ENCODE measurements at regions not wholly inside any gene's neighbourhood (a gene's known extent, or its start where the extent isn't known, plus 50 kb on each side); places are given as distances from the start of the nearest gene placed in this dataset.

DNA sequence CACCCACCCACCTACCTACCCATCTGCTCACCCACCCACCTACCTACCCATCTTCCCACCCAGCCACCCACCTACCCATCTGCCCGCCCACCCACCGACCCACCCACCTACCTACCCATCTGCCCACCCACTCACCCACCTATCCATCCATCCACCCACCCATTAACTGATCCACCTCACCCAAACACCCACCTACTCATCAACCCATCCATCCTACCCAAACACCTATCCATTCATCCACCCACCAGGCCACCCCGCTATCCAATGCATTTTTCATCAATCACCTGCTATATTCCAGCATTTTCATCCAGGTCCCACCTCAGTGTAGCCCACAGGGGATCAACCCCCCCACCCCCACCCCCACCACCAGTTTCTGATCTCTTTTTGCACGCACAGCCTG, 121.8 kb downstream of the GLI2 start:
- TF ChIP-seq, protein P1, sequence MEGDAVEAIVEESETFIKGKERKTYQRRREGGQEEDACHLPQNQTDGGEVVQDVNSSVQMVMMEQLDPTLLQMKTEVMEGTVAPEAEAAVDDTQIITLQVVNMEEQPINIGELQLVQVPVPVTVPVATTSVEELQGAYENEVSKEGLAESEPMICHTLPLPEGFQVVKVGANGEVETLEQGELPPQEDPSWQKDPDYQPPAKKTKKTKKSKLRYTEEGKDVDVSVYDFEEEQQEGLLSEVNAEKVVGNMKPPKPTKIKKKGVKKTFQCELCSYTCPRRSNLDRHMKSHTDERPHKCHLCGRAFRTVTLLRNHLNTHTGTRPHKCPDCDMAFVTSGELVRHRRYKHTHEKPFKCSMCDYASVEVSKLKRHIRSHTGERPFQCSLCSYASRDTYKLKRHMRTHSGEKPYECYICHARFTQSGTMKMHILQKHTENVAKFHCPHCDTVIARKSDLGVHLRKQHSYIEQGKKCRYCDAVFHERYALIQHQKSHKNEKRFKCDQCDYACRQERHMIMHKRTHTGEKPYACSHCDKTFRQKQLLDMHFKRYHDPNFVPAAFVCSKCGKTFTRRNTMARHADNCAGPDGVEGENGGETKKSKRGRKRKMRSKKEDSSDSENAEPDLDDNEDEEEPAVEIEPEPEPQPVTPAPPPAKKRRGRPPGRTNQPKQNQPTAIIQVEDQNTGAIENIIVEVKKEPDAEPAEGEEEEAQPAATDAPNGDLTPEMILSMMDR (IDR thresholded peaks at IDR 0.05; ENCODE audit: low read depth, low read length): no peak
- no peak for TF ChIP-seq POLR2A (IDR thresholded peaks at IDR 0.05; ENCODE audit: extremely low read depth, insufficient read length)

Measured in NB4 (cell line).